ENCODE measurements at regions not wholly inside any gene's neighbourhood (a gene's known extent, or its start where the extent isn't known, plus 50 kb on each side); places are given as distances from the start of the nearest gene placed in this dataset.

GRCh38 chr6:121641158-121641557 lies 205.7 kb downstream of the GJA1 start:
- TF ChIP-seq TAF1 (IDR thresholded peaks at IDR 0.05; ENCODE audit: low read depth, low read length), result no peak
- no peak for TF ChIP-seq POLR2AphosphoS5 (IDR thresholded peaks at IDR 0.05; ENCODE audit: low read depth, low read length)
